ENCODE measurements at regions not wholly inside any gene's neighbourhood (a gene's known extent, or its start where the extent isn't known, plus 50 kb on each side); places are given as distances from the start of the nearest gene placed in this dataset.
"Not testable (repeated sequence)": the region's sequence is repeated elsewhere in the genome, so short reads cannot be mapped to it uniquely, and the experiment has no call there.

- TF ChIP-seq, protein P1, sequence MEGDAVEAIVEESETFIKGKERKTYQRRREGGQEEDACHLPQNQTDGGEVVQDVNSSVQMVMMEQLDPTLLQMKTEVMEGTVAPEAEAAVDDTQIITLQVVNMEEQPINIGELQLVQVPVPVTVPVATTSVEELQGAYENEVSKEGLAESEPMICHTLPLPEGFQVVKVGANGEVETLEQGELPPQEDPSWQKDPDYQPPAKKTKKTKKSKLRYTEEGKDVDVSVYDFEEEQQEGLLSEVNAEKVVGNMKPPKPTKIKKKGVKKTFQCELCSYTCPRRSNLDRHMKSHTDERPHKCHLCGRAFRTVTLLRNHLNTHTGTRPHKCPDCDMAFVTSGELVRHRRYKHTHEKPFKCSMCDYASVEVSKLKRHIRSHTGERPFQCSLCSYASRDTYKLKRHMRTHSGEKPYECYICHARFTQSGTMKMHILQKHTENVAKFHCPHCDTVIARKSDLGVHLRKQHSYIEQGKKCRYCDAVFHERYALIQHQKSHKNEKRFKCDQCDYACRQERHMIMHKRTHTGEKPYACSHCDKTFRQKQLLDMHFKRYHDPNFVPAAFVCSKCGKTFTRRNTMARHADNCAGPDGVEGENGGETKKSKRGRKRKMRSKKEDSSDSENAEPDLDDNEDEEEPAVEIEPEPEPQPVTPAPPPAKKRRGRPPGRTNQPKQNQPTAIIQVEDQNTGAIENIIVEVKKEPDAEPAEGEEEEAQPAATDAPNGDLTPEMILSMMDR (IDR thresholded peaks at IDR 0.05) = not testable (repeated sequence)
- not testable (repeated sequence) for TF ChIP-seq POLR2A (IDR thresholded peaks at IDR 0.05)
Measured at GRCh38 chr1:83406693-83407371, 592.1 kb downstream of the TTLL7 start.

Measured in uterus (tissue), 2 donors.